Stimulated activated CD4-positive, alpha-beta T cell treated with anti-CD3 and anti-CD28 coated beads, TNF-alpha, amount 100 ng/mL, for 48 hours (primary cell): ENCODE measurements at regions not wholly inside any gene's neighbourhood (a gene's known extent, or its start where the extent isn't known, plus 50 kb on each side); places are given as distances from the start of the nearest gene placed in this dataset.

Experiments
- DNase-seq, 3 donors: peaks; one replicate each; pipeline ENCODE4 v3.0.0-alpha.2; 2020; ENCODE audit warnings: low read depth in 3 of 3

DNA sequence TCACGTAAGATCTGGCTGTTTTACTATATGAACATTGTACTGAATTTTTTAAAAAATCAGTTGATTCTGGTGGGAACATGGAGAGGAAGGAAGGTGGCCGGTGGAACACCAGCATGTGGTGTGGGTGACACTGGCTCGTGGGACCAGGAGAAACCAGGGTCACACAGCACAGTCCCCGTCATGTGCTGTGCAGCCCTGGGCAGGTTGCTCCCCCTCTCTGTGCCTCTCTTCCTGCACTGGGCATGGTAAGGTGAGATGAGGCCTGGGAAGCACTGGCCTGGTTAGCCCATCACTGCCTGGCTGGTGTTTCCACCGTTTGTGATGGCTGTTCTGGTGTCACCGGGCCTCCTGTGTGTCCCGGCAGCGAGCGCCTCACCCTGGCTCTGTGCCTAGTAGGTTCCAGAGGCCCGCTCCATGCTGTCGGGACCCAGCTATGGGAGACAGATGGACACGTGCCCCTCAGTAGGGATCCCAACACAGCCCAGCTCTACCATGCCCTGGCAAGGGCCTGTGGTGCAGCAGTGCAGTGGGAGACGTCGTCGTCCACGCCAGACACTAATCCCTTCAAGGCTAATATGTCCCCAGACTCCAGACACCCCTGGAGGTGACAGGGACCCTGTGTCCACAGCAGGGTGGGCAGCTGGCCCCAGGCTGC is 88.2 kb upstream of the LINC01488 start:
- DNase-seq = no peak

DNA sequence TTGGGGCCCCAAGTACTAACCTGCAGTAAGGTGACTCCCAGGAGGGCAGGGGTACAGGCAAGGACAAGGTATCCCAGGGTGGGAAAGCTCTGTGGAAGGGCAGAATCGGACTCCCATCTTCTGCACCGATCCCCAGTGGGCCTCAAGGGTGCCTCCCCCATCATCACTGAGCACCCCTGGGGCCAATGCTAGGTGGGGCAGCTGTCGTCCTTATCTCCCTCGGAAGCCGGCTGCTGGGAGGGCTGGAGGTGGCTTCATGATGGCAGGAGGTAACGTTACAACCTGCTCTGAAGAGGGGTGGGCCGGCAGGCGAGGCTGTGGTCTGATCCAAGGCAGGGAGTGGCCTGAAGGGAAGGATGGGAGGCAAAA is 87.6 kb upstream of the LINC01488 start:
- no peak for DNase-seq

DNA sequence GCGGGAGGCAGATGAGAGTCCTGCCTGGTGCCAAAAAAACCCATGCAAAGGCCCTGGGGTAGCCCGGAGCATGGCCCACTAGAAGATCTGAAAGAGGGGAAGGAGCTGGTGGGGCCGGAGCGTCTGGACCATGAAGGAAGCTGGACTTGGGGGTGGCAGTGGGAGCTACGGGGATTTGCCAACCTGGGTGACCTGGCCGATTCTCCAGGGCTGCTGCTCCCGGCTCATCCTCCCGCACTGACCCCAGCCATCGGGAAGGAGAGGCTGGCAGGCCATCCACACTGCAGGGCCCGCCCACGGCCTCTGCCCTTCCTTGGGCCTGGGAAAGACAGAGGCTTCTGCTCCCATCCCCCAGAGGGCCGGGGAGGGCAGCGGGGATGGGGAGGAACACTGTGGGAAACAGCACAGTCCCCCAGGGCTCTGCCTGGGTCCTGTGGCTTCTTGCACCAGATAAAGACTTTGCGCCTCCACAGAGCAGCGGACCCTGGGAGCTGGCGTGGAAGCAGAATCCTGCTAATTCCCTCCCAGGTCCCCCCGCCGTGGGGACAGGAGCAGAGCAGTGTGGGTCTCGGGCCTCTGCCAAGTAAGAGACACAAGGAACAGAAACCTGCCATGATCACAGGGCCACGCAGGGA is 87.1 kb upstream of the LINC01488 start:
- no peak for DNase-seq

DNA sequence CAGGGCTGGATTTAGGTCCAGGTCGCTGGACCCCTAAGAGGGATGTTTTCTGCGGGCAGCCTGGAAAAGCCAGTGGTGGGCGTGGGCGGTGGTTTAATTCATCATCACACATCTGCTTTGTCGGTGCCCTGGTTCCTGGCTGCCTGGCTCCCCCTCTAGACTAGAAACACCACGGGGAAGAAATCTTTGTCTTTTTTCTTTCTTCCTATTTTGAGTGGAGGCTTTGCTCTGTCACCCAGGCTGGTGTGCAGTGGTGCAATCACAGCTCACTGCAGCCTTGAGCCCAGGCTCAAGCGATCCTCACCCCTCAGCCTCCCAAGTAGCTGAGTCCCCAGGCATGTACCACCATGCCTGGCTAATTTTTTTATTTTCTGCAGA is 86.6 kb upstream of the LINC01488 start:
- no peak for DNase-seq

DNA sequence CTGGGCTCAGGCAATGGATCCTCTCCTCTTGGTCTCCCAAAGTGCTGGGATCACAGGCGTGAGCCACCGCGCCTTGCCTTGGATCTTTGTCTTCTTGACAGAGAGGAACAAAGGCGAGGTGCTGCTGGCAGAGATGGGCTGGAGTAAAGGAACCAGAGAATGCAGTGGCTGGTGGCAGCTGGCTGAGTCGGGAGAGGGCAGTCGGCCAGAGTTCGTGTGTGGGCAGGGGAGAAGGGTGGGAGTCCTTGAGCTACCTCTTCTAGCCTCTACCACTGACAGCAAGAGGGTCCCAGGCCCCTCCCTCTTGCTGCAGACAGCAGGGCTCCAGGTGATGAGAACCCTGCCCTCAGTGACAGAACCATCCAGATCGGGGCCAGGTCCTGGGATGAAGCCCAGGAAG is 86.2 kb upstream of the LINC01488 start:
- DNase-seq = no peak

DNA sequence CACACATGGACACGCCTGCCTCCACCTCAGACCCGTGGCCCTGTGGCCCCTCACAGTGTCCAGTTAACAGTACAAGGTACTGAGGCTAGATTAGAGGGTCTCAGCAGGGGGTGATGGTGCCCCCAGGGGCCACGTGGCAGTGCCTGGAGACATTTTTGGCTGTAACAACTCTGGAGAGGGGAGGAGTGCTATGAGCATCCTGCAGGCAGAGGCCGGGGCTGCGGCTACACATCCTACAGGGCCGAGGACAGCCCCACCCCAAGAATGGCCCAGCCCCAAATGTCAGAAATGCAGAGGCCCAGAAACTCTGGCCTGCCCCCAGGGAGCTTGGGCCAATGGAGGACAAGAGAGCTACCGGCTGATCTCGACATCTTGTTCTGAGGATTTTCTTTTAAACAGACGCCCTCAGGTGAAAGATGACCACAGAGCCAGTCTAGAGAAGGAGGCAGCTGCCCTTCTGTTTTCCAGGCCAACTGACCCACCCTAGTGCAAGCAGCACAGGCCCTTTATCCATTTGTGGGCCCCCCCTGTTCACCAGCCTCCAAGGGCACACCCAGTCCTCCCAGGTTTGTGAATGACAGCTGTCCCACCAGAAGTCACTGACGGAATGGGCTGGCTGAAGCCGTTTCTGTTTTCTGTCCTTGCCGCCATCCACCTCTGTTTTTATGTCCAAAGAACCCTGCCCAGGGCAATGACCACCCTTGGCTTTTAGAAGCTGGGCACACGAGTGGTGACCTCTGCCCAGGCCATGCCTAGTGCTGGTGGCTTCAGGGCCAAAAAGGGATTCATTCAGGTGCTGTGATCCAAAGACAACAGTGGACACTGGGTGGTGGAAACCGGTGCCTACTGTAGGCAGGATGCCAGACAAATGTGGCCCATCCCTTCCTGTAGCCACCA is 85.2 kb upstream of the LINC01488 start:
- DNase-seq = no peak

DNA sequence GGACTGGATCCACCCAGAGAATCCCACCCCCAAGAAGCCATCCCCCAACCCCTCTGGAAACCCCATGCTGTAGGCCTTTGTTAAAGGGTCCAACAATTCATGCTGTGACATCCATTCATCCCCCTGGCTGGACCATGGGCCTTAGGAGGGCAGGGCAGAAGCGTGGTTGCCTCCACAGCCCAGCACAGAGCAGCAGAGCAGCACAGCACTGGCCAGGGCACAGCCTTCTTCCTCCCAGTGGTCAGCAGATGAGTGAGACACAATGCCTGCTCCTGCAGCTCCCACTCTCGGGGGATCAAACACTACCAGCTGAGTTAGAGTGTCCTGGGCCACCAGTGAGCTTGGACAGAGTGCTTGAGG is 84.5 kb upstream of the LINC01488 start:
- no peak for DNase-seq

DNA sequence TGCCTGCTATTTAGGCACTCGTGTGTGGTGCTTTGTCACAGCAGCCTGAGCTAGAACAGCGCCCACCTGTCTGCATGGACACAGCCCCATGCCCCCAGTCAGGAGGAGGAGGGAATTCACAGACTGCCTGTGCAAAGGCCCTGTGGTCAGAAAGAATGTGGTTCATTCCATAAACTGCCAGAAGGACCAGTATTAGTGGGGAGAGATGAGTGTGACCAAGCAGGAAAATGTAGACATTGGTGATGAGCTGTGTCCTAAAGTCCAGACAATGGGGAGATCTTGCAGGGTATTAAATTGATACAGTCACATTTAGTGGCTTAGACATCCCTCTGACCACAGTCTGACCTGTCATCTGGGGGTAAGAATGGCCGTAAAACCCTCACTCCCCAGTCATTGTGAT is 83.7 kb upstream of the LINC01488 start:
- no peak for DNase-seq

DNA sequence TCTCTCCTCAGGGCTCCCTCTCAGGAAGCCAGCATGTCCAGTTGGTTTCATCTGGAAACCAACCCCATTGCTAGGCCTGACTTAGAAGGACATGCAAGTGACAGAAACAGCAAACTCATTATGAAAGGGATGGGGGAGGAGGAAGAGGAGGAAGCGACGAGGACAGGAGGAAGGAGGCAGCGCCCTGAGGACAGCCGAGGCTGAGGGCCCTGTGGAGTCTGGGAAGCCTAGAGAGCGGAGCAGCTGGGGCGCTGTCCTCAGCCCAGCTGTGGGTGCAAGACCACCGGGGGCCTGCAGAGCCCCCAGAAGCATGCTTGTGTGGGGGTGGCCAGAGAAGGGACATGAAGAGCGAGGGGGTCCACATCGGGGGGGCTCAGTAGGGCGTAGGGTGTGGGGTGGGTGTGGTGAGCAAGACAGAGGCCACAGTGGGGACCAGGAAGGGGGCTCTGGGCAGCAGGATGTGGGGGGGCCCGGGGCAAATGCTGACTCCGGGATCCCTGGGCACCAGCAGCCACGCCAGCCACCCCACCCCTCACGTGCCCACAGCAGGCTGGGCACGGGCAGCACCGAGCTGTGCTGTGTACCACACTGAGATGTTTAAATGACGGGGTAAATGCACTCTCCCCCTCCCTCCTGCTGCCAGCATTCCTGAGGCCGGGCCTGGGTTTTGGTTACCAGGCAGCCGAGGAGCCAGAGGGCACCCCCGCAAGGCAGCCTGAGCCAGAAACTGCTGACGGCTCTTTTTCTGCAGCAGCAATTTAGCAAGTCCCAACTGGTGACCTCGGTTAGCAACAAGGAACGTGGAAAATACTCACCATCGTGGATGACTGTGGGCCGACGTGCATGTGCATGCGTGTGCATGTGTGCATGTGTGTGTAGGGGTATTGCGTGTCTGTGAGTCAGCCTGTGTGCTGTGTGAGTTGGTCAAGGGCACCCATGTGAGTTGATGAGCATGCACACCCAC is 82.7 kb upstream of the LINC01488 start:
- DNase-seq = no peak

DNA sequence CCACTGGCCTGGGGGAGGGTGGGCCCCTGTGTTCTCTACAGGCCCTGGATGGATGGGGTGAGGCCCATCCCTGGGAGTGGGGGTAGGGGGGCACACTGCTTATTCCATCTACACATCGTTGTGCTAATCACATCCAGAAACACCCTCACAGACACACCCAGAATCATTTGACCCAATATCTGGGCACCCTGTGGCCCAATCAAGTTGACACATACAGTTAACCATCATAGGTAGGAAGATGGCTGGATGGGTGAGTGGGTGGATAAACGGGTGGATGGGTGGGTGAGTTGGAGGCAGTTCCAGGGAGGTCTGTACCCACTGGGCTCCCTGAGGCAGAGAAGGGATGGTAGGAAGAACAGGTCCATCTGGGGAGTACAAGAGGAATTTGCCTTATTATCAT is 81.3 kb upstream of the LINC01488 start:
- no peak for DNase-seq

DNA sequence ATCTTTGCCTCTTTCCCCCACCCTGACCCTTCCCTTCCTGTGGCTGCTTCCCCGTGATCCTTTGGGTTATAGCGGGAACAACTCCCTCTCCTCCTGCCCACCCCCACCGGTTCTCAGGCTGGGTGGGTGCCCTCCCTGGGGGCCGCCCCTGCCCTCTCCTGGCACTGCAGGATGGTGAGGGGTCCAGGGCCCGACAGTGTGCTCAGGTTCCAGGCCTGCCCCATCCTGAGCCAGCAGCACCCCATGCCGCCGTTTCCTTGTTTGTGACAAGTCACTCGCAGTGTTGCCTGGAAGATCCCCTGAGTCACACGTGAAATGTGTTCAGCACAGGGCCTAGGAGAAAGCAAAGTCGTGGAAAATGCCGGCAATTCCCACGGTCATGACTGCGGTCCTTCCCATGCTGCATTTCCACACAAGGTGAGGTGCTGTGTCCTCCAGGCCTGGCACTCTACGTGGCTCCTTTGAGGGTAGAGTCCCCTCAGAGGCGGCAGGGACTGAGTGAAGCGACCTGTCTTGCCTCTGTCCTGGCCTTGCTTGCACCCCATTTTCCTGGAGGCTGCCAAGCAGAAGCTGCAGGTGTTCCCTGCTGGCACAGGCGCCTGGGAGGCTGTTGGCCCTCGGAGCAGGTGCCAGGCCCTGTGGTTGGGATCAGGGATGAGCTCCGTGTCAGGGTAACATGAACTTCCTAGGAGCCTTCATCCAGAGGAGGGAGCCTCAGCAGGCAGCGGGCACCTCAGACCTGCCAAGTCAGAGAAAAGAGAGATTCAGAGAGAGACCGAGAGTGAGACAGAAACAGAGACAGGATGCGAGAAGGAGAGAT is 80.5 kb upstream of the LINC01488 start:
- no peak for DNase-seq

DNA sequence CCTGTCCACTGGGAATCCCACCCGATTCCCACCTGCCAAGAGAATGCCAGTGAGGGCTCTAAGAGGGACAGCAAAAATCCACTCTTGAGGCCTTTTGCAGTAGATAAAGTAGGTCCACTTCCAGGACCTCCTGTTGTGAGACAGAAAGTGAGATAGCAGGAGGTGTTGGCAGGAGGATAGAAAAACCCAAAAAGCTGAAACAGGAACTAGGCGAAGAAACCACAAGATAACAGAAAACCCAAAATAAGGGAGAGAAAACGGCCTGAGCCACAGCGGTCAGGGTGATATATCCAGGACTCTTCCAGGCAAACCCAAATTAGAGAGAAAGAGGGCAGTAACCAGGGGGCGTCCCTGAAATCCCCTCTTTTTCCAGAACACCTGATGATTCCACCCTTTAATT is 79.7 kb upstream of the LINC01488 start:
- DNase-seq = no peak

DNA sequence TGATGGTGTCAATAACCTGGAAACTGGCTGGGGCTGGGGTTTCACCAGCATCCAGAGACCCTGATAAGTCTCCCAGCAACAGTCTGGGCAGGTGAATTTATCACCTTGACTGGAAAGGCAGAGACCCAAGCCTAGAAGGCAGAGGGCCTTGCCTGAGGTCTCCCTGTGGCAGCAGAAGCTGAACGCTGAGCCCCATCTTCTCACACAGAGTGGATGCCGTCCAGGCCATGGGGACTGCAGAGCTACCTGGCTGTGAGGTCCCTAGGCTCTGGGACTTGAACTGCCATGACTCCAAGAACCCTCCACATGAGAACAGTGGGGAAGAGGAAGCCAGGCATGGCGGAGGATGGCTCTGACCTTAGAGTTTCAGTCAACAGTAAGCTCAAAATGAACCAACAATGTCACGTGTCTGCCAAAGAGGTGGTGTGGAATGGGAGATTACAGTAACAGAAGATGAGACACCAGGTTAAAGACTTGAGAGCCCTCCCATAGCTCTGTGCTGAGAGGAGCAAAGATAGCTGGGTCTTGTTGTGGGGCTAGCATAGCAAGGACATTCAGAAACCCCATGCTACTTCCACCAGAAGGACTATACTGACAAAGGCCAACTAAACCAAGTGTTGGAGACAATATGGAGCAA is 79.1 kb upstream of the LINC01488 start:
- no peak for DNase-seq

DNA sequence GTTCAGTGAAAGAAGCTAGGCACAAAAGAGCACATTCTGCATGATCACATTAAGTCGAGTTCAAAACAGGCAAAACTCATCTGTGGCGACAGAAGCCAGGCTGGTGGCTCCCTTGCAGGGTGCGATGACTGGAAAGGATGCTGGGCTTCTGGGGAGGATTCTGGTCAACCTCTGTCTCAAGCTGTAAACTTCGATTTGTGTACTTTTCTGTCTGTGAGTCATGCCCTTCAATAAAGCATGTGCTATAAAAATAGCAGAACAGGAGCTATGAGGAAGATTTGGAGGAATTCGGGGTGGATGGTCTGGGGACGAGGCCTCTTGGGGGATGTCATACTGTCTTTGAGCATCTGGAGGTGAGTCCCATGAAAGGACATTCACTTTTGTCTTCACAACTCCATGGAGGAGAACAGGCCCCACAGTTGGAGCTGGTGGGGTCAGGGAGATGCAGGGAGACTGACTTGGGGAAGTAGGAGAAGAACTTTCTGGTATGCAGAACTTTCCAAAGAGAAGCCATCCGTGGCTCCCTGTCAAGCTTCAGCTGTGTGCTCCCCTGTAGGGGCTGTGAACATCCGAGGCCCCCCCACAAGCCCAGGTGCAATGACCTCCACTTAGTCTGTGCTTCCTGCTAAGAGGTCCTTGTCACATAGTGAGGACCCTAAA is 77.8 kb upstream of the LINC01488 start:
- no peak for DNase-seq

DNA sequence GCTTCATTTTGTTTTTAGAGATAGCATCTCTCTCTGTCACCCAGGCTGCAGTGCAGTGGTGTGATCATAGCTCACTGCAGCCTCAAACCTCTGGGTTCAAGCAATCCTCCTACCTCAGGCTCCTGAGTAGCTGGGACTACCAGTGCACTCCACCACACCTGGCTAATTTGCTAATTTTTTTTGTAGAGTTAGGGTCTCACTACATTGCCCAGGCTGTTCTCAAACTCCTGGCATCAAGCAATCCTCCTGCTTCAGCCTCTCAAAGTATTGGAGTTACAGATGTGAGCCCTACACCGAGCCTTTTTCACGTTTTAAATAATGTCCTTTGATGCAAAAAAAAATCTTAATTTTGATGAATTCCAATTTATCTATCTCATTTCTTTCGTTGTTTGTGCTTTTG is 75.4 kb upstream of the LINC01488 start:
- DNase-seq = no peak

DNA sequence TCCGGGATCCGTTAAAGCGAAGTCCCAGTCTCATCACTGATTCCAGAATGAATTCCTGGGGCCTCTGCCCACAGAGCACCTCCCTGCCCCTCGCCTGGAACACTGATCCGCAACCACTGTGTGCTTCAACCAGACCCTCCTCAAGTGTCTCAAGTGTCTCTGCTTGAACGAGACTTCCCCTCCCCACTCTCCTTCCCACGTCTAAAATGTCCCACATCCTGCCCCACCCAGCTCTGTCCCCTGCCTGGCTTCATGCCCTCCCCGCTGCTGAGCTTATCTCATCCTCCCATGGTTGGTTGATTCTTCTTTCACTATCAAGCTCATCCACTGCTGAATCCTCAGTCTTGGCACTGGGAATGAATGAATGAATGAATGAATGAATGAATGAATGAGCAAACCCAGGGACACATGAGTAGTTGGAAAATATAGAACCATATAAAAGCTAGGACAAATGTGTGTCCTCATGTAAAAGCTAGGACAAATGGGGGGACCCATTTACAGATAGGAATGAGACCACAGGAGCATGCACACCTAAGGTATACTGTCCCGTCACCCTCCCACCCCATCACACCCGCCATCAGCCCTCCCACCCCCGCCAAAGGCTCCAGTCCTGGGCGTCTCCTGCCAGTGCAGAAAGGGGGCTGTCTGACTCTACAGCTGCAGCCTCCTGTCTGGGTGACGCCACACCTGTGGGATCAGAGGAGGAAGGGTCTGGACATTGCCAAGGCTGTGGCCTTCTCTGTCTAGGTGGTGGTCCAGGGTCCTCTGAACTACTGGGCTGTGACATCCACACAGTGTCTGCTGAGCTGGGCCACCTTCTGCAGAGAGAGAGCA is 71.4 kb upstream of the LINC01488 start:
- DNase-seq = no peak

DNA sequence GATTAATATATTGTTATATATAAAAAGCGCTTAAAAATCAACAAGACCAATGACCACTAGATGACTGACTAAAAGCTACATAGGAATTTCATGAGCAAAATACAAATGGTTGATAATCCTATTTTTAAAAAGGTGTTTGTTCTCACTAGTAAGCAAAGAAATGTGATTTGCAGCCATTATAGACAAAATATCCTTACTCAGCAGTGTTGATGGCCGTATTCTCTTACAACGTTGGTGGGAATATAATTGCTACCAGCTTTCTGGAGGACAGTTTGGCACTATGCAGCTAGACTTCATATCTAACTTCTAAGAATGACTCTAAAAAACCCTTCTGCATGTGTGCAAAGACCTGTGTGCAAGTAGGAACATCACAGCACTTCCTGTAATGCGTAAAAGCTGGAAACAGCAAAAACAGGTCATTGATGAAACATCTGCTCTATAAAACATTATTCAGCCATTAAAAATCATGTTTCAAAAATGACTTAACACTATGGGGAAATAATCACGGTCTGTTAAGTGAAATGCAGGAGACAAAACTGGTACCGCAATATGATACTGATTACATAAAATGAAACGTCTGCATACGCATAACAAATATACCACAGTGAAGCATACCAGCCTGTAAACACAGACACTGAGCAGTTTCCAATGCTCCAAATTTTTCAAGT is 70.1 kb upstream of the LINC01488 start:
- DNase-seq = no peak

DNA sequence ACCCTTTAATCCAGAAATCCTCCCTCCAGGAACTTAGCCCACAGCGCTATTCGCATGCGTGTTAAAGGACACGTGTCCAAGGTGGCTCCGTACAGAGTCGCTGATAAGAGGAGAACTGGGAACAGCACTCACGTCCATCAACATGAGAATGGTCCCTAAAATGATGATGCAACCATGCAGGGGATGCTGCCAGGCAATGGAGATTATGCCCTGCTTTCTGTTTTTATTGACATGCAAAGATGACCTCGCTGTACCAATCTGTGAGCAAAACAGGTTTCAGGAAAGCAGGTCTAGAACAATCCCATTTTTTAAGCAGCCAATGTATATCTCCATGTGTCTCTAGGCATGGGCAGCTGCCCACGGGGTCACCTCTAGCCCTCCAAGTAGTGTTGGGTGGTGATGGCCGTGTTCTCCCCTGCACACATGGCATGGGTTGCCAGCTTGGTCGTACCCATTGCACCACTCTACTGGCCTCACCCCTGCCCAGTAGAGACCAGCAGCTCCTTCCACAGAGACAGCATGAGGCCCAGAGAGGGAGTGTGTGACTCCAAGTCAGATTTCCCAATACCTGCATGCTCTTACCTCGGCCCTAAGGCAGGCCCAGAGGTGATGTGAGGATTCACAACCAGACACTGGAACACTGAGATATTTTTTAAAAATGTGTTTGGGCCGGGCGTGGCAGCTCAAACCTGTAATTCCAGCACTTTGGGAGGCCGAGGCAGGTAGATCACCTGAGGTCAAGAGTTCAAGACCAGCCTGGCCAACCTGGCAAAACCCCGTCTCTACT is 68.3 kb upstream of the LINC01488 start:
- no peak for DNase-seq
